NCI-H2029 (cell line): ENCODE measurements at regions not wholly inside any gene's neighbourhood (a gene's known extent, or its start where the extent isn't known, plus 50 kb on each side); places are given as distances from the start of the nearest gene placed in this dataset.

ENCODE experiments used
- DNase-seq: peaks from one replicate; lab custom pipeline; 2025; lab: John Stamatoyannopoulos, UW

DNA sequence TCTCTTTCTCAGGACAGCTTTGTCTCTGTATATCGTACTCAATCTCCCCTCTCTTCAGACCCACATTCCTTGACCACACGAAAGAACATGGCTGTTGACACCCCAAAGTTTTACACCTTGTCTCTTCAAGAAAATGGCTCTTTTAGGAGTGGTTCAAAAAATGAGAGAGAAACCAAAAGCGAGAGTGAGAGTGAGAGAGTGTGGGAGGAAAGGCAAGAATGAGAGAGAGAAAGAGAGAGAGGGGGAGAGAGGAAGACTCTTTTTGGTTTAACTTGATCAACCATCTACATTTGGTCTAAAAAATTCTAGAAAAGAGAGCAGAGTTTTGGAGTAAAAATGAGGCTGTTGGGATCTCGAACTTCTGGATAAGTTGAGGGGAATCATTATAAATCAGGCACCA is 581.8 kb upstream of the WWC1 start:
- DNase-seq = no peak

DNA sequence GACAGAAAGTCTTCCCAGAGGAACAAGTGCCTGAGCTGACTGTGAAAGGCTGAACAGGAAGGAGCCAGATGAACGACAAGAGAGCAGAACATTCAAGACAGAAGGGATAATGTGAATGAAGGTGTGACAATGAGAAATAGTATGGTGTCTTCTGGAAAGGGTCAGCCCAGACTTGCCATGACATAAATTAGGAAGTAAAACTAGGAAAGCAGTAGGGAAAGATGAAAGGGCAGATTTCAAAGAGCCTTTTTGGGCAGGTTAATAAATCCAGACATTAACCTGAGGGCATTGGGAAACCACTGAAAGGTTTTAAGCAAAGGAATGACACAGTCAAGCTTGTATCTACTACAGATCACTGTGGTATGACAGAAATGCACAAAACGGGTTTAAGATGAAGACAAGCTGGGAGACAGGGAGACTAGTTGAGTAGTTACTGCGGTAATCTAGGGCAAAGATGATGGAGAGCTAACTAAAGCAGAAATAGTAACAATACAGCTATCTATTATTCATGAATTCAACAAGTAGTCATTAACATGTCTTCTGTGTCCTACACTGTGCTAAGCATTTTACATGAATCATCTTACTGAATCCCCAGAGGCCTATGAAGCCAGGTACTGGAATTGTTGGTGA is 580.9 kb upstream of the WWC1 start:
- DNase-seq = no peak

DNA sequence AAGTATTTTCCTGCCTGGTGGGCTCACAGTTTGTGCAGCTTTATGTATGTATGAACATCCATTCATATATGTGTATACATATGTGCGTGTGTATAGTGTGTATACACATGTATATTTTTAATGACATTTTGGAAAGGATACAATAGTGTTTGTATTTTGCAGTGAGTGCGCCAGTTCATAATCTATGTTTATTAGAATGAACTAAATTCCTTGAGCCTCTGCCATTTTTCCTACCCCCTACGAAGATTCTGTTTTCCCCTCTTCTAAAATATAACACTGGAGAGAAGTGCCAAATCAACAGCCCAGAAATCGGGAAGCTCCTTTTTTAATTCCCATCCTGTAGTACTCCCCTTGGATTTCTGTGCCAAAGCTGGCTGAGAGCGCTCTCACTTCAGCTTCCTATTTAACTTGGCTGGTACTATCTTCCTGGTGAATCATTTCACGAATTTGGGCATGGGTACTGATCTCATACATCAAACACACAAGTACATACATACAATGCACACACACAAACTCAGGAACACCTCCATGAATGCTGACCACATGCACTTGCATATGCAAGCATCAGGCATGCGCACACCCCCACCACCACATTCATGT is 578.4 kb upstream of the WWC1 start:
- no peak for DNase-seq

DNA sequence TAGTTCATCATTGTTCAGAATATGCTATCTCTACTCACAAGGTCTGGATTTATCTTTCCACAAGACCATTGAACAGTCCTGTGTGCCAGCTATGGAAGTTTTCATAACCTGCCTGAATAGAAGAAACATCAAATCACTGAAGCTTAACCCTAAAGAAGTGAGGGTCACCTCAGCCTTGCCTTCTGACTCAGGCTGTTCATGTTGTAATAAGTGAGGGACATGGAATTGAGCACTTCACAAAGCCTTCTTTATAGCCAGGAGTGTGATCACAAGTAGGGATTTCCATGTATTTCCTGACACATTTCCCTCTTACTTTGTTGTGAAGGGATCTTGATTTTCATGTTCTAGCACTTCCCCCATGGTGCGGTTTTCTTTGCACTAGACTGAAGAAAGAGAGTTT is 577.5 kb upstream of the WWC1 start:
- DNase-seq = no peak

DNA sequence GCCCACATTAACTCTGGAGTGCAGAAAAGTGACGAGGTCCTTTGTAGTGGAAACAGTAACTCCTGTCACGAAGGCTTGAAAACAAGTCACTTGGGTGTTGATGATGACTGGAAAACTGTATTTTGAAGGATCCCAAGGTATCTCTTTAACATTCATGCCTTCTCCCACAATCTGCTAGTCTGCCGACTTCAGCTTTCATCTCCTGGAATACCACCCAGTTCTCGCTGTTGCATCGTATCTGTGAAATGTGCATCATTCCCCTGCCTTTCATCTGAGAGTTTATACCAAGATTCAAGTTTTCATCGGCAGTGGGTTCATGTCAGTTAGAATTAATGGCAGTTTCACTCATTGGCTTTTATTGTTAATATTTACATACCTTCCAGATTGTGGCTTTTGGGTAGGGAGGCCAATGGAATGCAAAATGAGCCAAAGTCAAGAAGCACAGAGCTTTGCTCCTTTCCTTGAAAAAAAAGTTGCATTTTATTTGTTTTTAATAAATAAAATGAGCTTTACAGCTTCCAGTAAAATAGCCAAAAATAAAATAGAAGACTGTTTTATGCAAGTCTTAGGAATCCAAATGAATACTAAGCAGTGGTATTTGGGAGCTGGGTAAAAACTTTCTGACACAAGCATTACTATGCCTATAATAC is 575.2 kb upstream of the WWC1 start:
- no peak for DNase-seq

DNA sequence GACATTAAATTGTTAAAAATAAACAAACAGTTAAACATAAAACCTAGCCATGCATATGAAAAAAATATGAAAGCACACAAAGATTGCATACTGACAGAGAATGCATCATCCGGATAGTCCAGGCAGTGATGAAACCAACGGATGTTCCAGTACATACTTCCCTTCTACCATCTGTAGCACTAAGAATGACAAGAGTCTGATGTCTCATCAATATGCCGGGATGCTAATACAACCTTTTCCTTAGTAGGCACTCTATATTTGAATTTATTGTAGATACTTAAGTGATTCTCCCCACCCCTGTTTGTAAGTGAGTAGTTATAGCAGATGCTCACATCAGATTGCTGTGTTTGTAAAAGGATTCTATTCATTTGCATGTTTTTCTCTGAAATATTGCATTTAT is 571.2 kb upstream of the WWC1 start:
- no peak for DNase-seq

DNA sequence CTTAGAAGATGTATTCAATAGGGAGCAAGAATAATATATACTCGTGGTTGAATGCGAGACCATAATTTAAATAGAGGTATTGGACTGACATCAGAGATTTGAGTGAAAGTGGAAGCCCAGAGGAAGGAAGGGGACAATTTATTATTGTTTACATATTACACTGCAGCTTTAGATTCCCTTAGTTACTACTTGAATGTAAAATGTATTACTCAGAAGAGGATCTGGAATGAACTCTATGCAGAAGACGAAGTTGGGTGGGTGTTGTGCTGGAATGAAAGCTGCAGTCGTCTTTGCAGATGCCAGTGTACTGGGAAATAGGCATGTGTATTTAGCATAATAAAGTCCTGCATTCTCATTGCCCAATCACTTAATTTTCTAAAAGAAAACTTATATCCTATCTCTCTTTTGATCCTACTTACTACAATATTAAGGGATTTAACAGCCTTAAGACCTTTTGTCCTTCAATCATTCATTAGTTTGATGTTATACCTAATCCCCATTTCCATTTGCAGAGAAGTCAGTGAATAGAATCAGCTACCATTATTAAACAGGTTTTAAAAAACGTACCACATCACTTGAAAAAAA is 570.7 kb upstream of the WWC1 start:
- no peak for DNase-seq

DNA sequence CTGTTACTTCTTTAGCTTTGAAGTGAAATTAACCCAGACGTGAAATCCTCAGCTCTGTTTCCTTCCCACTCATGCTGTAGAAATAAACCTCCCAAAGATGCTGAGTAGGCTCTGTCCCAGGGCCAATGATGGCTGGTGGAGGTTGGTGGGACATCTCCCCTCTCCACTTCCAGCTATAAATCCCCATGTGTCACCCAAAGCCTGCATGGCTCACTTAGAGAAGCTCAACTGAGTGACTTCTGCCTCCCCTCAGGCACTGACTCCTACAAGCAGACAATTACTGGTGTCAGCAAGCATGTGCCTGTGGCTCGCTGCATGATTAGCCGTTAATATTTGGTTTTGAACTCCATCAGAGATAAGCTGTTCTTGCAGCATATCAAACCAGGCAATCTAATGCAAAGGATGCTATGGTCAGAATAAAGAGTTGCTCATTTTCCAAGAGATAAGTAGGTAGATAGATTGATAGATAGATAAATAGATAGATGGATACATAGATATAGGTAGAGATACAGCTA is 569.5 kb upstream of the WWC1 start:
- no peak for DNase-seq

DNA sequence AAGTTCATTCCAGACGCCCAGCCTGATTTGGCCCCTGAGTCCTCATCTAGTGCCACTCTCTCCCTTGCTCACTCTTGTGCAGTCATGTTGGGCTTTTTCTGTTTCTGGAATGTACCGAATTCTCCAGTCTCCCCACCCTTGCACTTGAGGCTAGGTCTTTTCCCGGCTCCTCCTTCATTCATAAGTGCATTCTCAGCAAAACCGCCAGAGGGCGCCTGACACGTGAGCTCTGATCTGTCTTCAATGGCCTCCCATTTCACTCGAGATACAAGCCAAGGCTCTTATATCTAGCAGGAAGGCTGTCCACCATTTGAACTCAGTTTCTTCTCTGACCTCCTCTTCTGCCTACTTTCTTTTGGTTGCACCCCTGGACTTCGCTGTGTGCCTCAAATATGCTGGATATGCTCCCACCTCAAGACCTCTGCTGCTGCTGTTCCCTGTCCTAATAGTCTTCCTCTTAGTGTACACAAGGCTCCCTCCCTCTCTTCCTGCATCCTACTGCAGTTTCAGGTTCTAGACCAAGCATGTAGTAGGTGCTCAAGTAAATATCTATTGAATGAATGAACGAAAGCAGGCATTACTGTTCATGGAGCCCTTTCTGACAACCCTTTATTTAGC is 568.1 kb upstream of the WWC1 start:
- DNase-seq = peak; percentile 59

DNA sequence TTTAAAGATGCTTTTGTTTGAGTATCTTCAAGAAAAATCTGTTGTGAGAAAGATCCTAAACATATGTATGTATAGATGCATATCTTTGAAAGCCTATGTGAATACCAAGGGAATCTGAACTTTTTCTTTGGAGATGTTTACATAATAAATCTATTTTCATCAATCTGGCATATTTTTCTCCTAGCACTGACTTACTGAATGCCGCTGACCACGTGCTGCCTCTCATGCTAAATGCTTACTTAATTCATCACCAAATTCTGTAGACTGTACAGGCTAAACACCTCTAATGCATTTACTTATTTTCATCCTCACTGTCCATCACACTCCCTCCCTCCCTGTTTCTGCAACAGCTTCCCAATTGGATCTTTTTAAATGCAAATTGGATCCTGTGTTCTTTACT is 566.2 kb upstream of the WWC1 start:
- DNase-seq = no peak

DNA sequence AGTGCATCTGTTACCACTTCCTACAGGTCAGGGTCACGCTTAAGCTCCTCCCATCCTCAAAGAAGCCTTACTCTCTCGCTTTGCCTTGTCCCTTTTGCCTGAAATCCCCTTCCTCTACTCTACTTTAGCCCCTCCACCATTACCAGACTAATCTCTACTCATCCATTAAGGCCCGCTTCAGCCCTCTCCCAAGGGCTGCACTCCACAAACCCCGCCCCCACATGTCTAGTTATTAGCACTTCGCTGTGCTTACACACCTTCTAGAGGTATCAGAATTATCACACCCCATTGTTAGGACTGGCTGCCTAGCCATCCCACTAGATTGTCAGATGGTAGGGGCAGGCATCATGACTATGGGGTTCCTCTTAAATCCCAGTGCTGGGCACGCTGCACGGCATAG is 565.7 kb upstream of the WWC1 start:
- DNase-seq = no peak

DNA sequence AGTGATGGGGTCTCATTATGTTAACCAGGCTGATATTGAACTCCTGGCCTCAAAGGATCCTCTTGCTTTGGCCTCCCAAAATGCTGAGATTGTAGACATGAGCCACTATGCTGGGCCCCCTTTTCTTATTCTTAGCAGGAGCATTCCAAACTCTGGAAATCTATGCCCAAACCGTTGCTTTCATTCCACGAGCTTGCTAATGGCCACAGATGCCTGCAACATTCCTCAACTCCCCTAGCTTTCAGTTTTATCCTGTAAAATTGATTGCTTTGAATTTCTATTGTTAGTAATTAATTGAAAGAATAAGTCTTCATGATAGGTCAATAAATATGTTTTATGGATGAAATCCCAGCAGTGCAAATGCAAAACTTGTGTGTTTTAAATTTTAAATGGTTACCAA is 564.8 kb upstream of the WWC1 start:
- DNase-seq = no peak

DNA sequence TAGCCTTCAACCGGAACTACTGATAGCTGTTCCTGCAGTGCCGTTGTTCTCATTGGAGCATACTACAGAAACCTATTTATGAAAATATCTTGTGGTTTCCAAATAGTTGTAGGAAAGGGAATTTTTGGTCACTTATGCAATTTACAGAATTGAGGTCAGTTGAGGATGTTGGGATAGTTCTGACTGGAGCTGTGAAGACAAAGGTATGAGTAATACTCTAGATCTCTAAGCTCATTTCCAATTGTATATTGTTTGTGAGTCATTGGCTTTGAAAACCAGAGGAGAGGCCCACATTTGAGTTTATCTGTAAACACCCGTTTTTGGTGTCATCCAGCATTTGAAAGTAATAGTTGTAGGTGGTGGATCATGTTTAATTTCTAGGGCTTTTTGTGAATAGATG is 561.3 kb upstream of the WWC1 start:
- no peak for DNase-seq

DNA sequence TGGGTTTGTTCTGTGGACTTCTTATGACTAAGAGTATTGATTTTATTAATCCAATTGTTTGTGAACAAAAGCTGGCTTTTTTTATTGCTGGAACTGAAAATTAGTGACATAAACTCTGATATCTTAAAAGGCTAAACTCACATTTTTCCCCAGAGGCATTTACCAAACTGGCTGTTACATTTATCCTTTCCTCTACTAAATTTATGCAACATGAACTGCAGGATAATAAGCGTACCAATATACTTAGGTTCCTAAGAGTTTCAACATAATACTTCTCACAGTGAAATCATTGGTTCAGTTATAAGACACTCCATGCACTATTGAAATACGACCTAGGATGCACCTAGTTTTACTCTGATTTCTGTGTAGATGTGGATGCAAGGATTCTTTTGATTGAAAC is 560.8 kb upstream of the WWC1 start:
- DNase-seq = no peak

DNA sequence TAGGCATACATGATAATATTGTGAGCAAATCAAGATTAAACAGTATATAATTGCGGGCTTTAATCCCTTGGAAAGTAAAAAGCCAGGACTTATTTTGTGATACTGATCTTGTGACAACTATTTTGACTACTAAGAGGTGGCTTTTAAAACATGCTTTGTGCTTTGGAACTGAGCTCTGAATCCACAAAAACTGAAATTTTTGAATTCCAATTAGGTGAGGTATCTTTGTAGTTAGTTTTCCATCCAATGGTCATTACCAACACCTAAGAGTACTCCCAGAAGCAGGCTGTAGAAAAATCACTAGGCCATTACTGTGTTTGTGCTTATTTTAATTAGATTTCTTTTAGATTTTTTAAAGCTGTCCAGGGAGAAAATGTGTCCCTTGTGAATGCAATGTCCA is 559.5 kb upstream of the WWC1 start:
- no peak for DNase-seq

DNA sequence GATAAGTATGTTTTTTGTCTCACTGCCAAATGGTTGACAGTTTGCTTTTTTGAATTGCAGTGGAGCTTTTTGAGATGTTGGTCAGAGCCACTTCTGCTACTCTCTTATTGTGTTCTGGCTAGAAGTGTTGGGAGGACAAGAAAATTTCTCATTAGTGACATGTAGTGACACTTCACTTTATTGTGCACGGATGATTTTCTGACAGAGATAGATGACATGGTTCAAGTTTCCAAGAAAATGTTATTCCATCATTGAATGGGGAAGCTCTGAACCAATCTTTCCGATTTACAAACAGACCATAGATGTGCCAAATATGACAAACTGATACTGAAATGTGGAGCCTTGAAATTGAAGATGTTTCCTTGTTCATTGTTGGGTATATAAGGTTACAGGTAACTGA is 558.9 kb upstream of the WWC1 start:
- DNase-seq = no peak

DNA sequence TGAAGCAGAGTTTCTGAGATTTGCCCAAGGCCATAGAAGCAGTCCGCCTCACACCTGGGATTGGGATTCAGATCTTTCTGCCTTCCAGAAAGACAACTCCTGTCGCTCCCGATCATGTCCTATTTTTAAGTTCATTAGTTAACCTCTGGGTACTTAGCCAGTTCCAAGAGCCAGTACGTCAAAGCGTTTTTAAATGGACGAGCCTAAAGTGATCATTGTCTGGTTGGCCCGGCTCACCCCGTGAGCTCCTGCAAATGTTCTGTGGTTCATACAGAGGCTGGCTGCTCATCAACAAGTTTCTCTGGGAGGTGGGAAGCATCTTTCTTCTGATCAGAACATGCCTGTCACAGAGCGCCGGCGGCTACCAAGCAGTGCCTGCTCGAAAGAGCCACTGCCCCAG is 554.5 kb upstream of the WWC1 start:
- no peak for DNase-seq

DNA sequence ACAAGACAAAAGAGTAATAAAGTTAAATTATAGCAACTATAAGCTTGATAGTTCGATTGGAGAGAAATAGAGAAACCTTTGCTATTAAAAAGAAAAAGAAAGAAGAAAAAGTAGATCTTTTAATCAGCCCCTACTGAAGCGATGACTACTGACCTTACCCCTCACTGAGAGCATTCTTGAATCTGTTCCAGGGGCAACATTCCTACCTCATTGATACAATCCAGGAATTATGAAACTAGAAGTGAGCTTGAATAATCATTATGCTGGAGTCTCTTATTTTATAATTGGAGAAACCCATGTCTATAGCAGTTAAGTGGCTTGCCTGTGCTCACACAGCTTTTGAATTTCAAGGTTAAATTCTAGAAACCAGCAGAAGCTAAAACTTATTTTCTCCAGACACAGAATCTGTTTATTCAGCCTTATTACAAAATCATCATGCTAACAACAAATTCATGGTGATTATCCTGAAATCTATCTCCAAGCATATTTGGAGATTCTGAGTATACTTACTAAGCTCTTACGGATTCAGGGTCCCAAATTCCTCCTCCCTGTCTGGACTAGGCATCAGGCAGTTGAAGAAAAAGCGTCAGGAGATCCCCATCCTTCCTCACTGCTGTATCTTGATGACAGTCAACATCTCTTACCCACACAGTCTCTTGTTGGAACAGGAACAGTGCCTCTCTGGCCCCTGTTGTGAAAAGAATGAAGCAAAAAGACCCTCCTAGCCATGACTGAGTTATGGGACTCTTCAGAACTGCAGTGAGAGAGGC is 547.6 kb upstream of the WWC1 start:
- no peak for DNase-seq

DNA sequence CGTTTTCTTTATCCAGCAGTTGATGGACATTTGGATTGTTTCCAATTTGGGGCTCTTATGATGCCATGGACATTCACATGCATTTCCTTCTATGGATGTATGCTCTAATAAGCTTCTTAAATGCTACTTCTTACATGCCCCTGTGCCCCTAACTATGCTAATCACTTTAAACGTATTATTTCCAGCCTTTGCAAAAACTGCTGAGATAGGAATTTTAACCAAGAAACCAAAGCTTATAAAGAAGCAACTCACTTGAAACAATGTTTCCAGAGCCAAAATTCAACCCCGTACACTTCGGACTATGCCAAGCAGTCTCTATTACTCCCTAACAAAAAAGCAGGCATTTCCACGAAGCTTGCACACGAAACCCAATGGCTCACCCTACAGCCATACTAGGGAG is 545.6 kb upstream of the WWC1 start:
- DNase-seq = no peak

DNA sequence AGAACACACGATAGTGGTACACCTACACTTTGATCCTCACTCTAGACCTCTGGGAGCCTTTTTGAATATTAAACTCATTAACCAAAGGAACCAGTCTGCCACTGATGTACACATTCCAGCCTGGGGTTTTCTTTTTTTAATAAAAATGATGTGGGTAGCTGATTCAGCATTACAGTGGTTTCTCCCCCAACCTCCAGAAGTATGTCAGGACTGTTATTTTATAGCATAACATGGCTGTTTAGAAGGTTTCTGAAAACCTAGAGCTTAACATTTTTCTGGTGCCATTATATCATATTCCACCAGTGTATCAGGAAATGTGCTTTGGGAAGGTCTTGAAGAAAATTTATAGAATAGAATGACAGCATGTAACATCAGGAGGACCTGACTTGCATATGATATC is 540.9 kb upstream of the WWC1 start:
- DNase-seq = no peak

DNA sequence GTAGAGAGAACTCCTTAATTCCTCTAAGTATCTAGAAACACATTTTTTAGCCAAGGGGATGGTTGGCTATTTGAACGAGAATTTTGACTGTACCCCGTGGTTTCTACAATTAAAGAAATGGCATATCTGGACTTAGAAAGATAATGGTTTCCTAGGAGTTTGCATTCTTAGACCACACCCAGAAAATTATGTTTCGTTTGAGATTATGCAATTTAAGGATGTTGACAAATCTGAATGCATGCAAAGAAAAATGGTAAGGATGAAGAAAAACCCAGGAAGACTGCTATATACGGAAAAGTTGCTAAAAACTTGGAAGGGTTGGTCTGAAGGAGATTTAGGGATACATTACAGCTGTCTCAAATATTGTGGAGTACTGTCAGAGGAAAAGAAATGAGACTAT is 538.5 kb upstream of the WWC1 start:
- no peak for DNase-seq
